ENCODE measurements at regions not wholly inside any gene's neighbourhood (a gene's known extent, or its start where the extent isn't known, plus 50 kb on each side); places are given as distances from the start of the nearest gene placed in this dataset.
"Not testable (repeated sequence)": the region's sequence is repeated elsewhere in the genome, so short reads cannot be mapped to it uniquely, and the experiment has no call there.

GRCh38 chr13:89076622-89077021 lies 1405.5 kb downstream of the SLITRK5 start:
- DNase-seq, result no peak

- DNase-seq, result no peak
Measured at GRCh38 chr13:89082623-89083022, 1411.5 kb downstream of the SLITRK5 start.

GRCh38 chr13:89088107-89088506 lies 1416.9 kb downstream of the SLITRK5 start:
- DNase-seq, result not testable (repeated sequence)

GRCh38 chr13:89097994-89098393 lies 1426.8 kb downstream of the SLITRK5 start:
- DNase-seq, result no peak

GRCh38 chr13:89113744-89114143 lies 1442.6 kb downstream of the SLITRK5 start:
- DNase-seq, result no peak

GRCh38 chr13:89115307-89115706 lies 1444.1 kb downstream of the SLITRK5 start:
- no peak for DNase-seq

GRCh38 chr13:89136678-89137077 lies 1465.5 kb downstream of the SLITRK5 start:
- DNase-seq, result no peak

GRCh38 chr13:89150362-89150761 lies 1479.2 kb downstream of the SLITRK5 start:
- DNase-seq, result no peak

GRCh38 chr13:89153941-89154340 lies 1482.8 kb downstream of the SLITRK5 start:
- DNase-seq, result no peak

- no peak for DNase-seq
Measured at GRCh38 chr13:89163096-89163495, 1491.9 kb downstream of the SLITRK5 start.

- DNase-seq, result no peak
Measured at GRCh38 chr13:89165685-89166084, 1494.5 kb downstream of the SLITRK5 start.

- DNase-seq, result no peak
Measured at GRCh38 chr13:89169951-89170350, 1498.8 kb downstream of the SLITRK5 start.

GRCh38 chr13:89181041-89181440 lies 1509.9 kb downstream of the SLITRK5 start:
- no peak for DNase-seq

GRCh38 chr13:89199138-89199537 lies 1528.0 kb downstream of the SLITRK5 start:
- DNase-seq, result no peak

GRCh38 chr13:89204435-89204834 lies 1533.3 kb downstream of the SLITRK5 start:
- DNase-seq, result no peak

- no peak for DNase-seq
Measured at GRCh38 chr13:89205856-89206520, 1534.8 kb downstream of the SLITRK5 start.

- no peak for DNase-seq
Measured at GRCh38 chr13:89212186-89212585, 1541.0 kb downstream of the SLITRK5 start.

- DNase-seq, result no peak
Measured at GRCh38 chr13:89214185-89214584, 1543.0 kb downstream of the SLITRK5 start.

- DNase-seq, result not testable (repeated sequence)
Measured at GRCh38 chr13:89215319-89215718, 1544.1 kb downstream of the SLITRK5 start.

- no peak for DNase-seq
Measured at GRCh38 chr13:89217813-89218212, 1546.6 kb downstream of the SLITRK5 start.

- DNase-seq, result no peak
Measured at GRCh38 chr13:89221557-89222158, 1550.5 kb downstream of the SLITRK5 start.

GRCh38 chr13:89227356-89227755 lies 1556.2 kb downstream of the SLITRK5 start:
- no peak for DNase-seq

- no peak for DNase-seq
Measured at GRCh38 chr13:89238496-89238895, 1567.3 kb downstream of the SLITRK5 start.

- no peak for DNase-seq
Measured at GRCh38 chr13:89239361-89240127, 1568.4 kb downstream of the SLITRK5 start.
